Epithelial cell of esophagus (primary cell): ENCODE measurements at regions not wholly inside any gene's neighbourhood (a gene's known extent, or its start where the extent isn't known, plus 50 kb on each side); places are given as distances from the start of the nearest gene placed in this dataset.

Experiments used
- DNase-seq: peaks from one replicate; pipeline ENCODE4 v3.0.0; 2010; ENCODE audit warnings: low read depth
- H3K4me3 ChIP-seq: 2 replicates; pipeline ENCODE4 v1.5.1; 2011; ENCODE audit warnings: mild to moderate bottlenecking, low read length, control low read depth
- CTCF ChIP-seq: IDR thresholded peaks from 2 replicates; pipeline ENCODE4 v1.5.1; 2011; ENCODE audit warnings: low read depth, mild to moderate bottlenecking, low read length, control low read depth, inconsistent platforms; ENCODE audit not compliant: insufficient read depth; ENCODE audit errors: missing control alignments

- no peak for DNase-seq
- no peak for TF ChIP-seq CTCF
- H3K4me3 ChIP-seq, result no peak overlapping the region
These were observed 216.9 kb upstream of the CDIN1 start for GRCh38 chr15:36362509-36362915.

GRCh38 chr15:36363335-36363734 is 216.1 kb upstream of the CDIN1 start:
- TF ChIP-seq CTCF, result no peak
- H3K4me3 ChIP-seq, result no peak overlapping the region
- DNase-seq, result peak; percentile 20

GRCh38 chr15:36364377-36364776 is 215.0 kb upstream of the CDIN1 start:
- TF ChIP-seq CTCF, result no peak
- DNase-seq, result no peak
- no peak overlapping the region for H3K4me3 ChIP-seq

- no peak overlapping the region for H3K4me3 ChIP-seq
- DNase-seq, result peak; percentile 52
- TF ChIP-seq CTCF, result no peak
These were observed 213.5 kb upstream of the CDIN1 start for GRCh38 chr15:36365963-36366362.

- DNase-seq, result no peak
- H3K4me3 ChIP-seq, result no peak overlapping the region
- no peak for TF ChIP-seq CTCF
These were observed 209.2 kb upstream of the CDIN1 start for GRCh38 chr15:36370051-36370730.

GRCh38 chr15:36370731-36371112 is 208.7 kb upstream of the CDIN1 start:
- TF ChIP-seq CTCF, result no peak
- H3K4me3 ChIP-seq, result no peak overlapping the region
- peak; percentile 70 for DNase-seq

- DNase-seq, result peak; percentile 20
- H3K4me3 ChIP-seq, result no peak overlapping the region
- TF ChIP-seq CTCF, result no peak
These were observed 207.9 kb upstream of the CDIN1 start for GRCh38 chr15:36371509-36371908.
